ENCODE measurements at regions not wholly inside any gene's neighbourhood (a gene's known extent, or its start where the extent isn't known, plus 50 kb on each side); places are given as distances from the start of the nearest gene placed in this dataset.

DNA sequence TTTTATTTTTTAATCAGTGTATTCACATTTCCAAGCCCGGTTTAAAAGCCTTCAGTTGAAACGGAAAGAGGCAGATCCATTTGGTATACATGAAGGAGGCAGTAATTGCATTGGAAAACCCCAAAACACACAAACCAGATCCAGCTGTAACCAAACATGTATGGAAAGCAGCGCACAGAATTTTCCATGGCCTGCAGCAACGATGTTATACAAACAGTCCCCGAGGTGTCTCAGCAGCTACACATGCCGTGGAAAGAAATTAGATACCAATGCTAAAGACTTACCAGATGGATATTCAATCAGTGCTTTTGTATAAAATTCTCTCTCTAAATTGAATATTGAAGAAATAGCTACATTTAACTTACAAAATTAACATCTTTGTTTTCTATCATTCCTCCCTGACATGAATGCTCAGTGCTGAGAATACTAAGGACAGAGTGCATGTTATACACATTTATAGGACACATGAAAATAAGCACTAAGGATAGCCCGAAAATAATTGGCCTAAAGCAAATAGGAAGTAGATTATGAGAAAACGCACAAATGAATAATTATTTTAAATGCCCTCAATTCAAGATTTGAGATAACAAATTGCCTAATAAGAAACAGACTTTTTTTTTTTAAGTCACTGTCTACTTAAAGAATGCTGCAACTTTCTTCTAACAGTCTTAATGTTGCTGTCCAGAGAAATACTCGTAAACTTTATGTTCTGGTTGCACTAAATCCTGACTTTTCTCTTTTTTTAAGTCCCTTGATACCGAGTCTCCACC lies 713.1 kb downstream of the HDGFL1 start:
- H3K4me1 ChIP-seq (ENCODE audit: control insufficient read depth in 5 of 5, insufficient read depth in 5 of 5, low read length in 5 of 5): no peaks in the 10 kb centered on the region
- H3K4me3 ChIP-seq: no peak overlapping the region
- H3K9me3 ChIP-seq (ENCODE audit: control insufficient read depth in 4 of 4, insufficient read depth in 3 of 4, low read length in 3 of 4): no peaks in the 10 kb centered on the region
- DNase-seq (no peak), ATAC-seq (ENCODE audit: insufficient read depth, low FRiP score) (no peak)
- H3K27me3 ChIP-seq (ENCODE audit: control insufficient read depth in 3 of 3, insufficient read depth in 3 of 3, low read length in 2 of 3): no peaks in the 10 kb centered on the region
- TF ChIP-seq, protein P1, sequence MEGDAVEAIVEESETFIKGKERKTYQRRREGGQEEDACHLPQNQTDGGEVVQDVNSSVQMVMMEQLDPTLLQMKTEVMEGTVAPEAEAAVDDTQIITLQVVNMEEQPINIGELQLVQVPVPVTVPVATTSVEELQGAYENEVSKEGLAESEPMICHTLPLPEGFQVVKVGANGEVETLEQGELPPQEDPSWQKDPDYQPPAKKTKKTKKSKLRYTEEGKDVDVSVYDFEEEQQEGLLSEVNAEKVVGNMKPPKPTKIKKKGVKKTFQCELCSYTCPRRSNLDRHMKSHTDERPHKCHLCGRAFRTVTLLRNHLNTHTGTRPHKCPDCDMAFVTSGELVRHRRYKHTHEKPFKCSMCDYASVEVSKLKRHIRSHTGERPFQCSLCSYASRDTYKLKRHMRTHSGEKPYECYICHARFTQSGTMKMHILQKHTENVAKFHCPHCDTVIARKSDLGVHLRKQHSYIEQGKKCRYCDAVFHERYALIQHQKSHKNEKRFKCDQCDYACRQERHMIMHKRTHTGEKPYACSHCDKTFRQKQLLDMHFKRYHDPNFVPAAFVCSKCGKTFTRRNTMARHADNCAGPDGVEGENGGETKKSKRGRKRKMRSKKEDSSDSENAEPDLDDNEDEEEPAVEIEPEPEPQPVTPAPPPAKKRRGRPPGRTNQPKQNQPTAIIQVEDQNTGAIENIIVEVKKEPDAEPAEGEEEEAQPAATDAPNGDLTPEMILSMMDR (IDR thresholded peaks at IDR 0.05; ENCODE audit: control extremely low read depth, extremely low read depth): no peak
- 93% methylated on average over 10 of the region's 10 CpGs for WGBS, 2 donors
- no peak overlapping the region for H3K9ac ChIP-seq (ENCODE audit: insufficient read depth in 1 of 2, low read length in 2 of 2)
- no peaks in the 10 kb centered on the region for H3K36me3 ChIP-seq (ENCODE audit: control insufficient read depth in 4 of 4, insufficient read depth in 4 of 4, low read length in 4 of 4)
- H3K27ac ChIP-seq (ENCODE audit: low read depth in 1 of 2, low read length in 1 of 2): no peak overlapping the region

DNA sequence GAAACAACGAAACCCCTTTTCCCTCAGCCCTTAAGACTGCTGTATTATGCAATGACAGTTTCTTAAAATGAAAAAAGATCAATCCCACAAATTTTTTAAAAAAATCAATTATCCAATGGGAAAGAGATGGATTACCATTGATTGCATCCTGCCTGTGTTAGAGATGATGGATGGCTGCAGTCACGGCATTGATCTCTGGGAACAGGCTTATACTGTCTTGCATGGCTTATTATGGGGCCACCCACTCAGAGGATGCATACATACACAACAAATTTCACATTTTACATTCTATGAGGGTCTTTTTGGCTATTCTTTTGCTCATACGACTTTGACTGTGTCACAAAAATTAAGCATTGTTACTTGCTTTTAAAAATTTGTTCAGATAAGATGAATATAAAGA lies 724.3 kb downstream of the HDGFL1 start:
- ATAC-seq (ENCODE audit: insufficient read depth, low FRiP score) (no peak), DNase-seq (no peak)
- no peaks in the 10 kb centered on the region for H3K9me3 ChIP-seq (ENCODE audit: control insufficient read depth in 4 of 4, insufficient read depth in 3 of 4, low read length in 3 of 4)
- H3K4me1 ChIP-seq (ENCODE audit: control insufficient read depth in 5 of 5, insufficient read depth in 5 of 5, low read length in 5 of 5): no peaks in the 10 kb centered on the region
- no peaks in the 10 kb centered on the region for H3K27me3 ChIP-seq (ENCODE audit: control insufficient read depth in 3 of 3, insufficient read depth in 3 of 3, low read length in 2 of 3)
- TF ChIP-seq, protein P1 (IDR thresholded peaks at IDR 0.05; ENCODE audit: control extremely low read depth, extremely low read depth): no peak
- WGBS, 2 donors: 82 to 87% methylated on average over 3 of the region's 3 CpGs
- no peak overlapping the region for H3K4me3 ChIP-seq
- H3K9ac ChIP-seq (ENCODE audit: insufficient read depth in 1 of 2, low read length in 2 of 2): no peak overlapping the region
- H3K27ac ChIP-seq (ENCODE audit: low read depth in 1 of 2, low read length in 1 of 2): no peak overlapping the region
- no peaks in the 10 kb centered on the region for H3K36me3 ChIP-seq (ENCODE audit: control insufficient read depth in 4 of 4, insufficient read depth in 4 of 4, low read length in 4 of 4)

DNA sequence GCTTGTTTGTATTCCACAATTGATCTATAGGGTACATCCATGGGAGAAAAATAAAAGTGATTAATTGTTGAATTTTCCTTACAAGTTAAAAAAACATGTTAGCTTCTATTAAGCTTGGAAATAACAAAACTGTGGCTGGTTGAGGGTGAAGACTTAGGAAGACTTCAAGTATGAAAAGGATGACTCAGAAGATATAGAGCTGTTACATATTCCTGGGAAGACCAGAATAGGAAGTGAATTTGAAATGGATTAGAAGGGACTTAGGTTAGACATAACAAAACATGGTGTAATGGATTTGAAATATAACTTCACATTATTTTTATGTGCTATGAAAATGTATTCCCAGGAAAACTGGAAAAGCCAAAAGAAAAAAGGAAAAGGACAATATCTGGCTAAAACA lies 732.2 kb downstream of the HDGFL1 start:
- no peaks in the 10 kb centered on the region for H3K36me3 ChIP-seq (ENCODE audit: control insufficient read depth in 4 of 4, insufficient read depth in 4 of 4, low read length in 4 of 4)
- no peak for DNase-seq
- no peak overlapping the region for H3K27ac ChIP-seq (ENCODE audit: low read depth in 1 of 2, low read length in 1 of 2)
- TF ChIP-seq, protein P1 (IDR thresholded peaks at IDR 0.05; ENCODE audit: control extremely low read depth, extremely low read depth): no peak
- ATAC-seq (ENCODE audit: insufficient read depth, low FRiP score): no peak
- H3K27me3 ChIP-seq (ENCODE audit: control insufficient read depth in 3 of 3, insufficient read depth in 3 of 3, low read length in 2 of 3): no peaks in the 10 kb centered on the region
- H3K9ac ChIP-seq (ENCODE audit: insufficient read depth in 1 of 2, low read length in 2 of 2): no peak overlapping the region
- H3K9me3 ChIP-seq (ENCODE audit: control insufficient read depth in 4 of 4, insufficient read depth in 3 of 4, low read length in 3 of 4): no peaks in the 10 kb centered on the region
- H3K4me3 ChIP-seq: no peak overlapping the region
- no peaks in the 10 kb centered on the region for H3K4me1 ChIP-seq (ENCODE audit: control insufficient read depth in 5 of 5, insufficient read depth in 5 of 5, low read length in 5 of 5)

DNA sequence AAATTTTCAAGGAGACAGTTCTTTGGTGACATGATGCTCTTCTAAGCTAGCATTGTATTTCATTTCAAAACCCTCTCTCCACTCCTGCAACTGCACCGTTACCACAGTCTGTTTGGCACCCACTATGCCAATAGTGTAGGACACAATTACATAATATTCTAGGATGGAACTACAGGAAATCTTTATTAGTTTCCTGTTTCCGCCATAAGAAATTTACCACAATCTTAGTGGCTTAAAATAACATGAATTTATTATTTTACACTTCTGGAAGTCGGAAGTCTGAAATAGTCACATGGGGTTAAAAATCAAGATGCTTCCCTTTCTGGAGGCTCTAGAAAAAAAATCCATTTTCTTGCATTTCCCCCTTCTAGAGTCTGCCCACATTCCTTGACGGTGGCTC lies 733.1 kb downstream of the HDGFL1 start:
- no peak overlapping the region for H3K9ac ChIP-seq (ENCODE audit: insufficient read depth in 1 of 2, low read length in 2 of 2)
- no peaks in the 10 kb centered on the region for H3K27me3 ChIP-seq (ENCODE audit: control insufficient read depth in 3 of 3, insufficient read depth in 3 of 3, low read length in 2 of 3)
- H3K4me1 ChIP-seq (ENCODE audit: control insufficient read depth in 5 of 5, insufficient read depth in 5 of 5, low read length in 5 of 5): no peaks in the 10 kb centered on the region
- 22 to 49% methylated on average over 4 of the region's 4 CpGs for WGBS, 2 donors
- ATAC-seq (ENCODE audit: insufficient read depth, low FRiP score) (no peak), DNase-seq (no peak)
- H3K4me3 ChIP-seq: no peak overlapping the region
- H3K36me3 ChIP-seq (ENCODE audit: control insufficient read depth in 4 of 4, insufficient read depth in 4 of 4, low read length in 4 of 4): no peaks in the 10 kb centered on the region
- TF ChIP-seq, protein P1 (IDR thresholded peaks at IDR 0.05; ENCODE audit: control extremely low read depth, extremely low read depth): no peak
- H3K27ac ChIP-seq (ENCODE audit: low read depth in 1 of 2, low read length in 1 of 2): no peak overlapping the region
- H3K9me3 ChIP-seq (ENCODE audit: control insufficient read depth in 4 of 4, insufficient read depth in 3 of 4, low read length in 3 of 4): no peaks in the 10 kb centered on the region

Measured in lung (tissue), 11 donors.